ENCODE measurements at regions not wholly inside any gene's neighbourhood (a gene's known extent, or its start where the extent isn't known, plus 50 kb on each side); places are given as distances from the start of the nearest gene placed in this dataset.

DNA sequence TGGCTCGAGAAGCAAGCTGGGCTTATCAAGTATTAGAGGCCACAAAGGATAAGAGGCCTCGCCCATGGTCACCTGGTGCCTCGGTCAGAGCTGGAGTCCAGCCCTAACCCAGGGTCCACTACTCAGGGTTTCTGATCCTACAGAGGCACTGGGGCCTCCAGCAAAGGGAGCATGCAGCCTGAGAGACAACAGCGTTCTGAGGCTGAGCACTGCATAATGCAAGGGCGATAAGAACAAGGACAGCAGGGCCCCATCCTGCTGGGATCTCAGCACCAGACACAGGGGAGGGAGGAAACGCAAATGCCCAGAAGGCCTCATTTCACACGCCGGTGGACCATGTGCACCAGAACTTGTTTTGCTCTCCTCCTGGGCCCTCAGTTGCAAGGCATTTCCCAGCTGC lies 63.0 kb downstream of the C5orf15 start:
- TF ChIP-seq, protein P1, sequence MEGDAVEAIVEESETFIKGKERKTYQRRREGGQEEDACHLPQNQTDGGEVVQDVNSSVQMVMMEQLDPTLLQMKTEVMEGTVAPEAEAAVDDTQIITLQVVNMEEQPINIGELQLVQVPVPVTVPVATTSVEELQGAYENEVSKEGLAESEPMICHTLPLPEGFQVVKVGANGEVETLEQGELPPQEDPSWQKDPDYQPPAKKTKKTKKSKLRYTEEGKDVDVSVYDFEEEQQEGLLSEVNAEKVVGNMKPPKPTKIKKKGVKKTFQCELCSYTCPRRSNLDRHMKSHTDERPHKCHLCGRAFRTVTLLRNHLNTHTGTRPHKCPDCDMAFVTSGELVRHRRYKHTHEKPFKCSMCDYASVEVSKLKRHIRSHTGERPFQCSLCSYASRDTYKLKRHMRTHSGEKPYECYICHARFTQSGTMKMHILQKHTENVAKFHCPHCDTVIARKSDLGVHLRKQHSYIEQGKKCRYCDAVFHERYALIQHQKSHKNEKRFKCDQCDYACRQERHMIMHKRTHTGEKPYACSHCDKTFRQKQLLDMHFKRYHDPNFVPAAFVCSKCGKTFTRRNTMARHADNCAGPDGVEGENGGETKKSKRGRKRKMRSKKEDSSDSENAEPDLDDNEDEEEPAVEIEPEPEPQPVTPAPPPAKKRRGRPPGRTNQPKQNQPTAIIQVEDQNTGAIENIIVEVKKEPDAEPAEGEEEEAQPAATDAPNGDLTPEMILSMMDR (IDR thresholded peaks at IDR 0.05) = no peak
- TF ChIP-seq POLR2AphosphoS5 (IDR thresholded peaks at IDR 0.05) (no peak), POLR2A (IDR thresholded peaks at IDR 0.05) (no peak), EP300 (IDR thresholded peaks at IDR 0.05; ENCODE audit: low read depth) (no peak)
